Effector CD4-positive, alpha-beta T cell (primary cell): ENCODE measurements at regions not wholly inside any gene's neighbourhood (a gene's known extent, or its start where the extent isn't known, plus 50 kb on each side); places are given as distances from the start of the nearest gene placed in this dataset.
"Not testable (repeated sequence)": the region's sequence is repeated elsewhere in the genome, so short reads cannot be mapped to it uniquely, and the experiment has no call there.

Source experiments
- DNase-seq: peaks from one replicate; pipeline ENCODE4 v3.0.0-alpha.2; 2020

DNA sequence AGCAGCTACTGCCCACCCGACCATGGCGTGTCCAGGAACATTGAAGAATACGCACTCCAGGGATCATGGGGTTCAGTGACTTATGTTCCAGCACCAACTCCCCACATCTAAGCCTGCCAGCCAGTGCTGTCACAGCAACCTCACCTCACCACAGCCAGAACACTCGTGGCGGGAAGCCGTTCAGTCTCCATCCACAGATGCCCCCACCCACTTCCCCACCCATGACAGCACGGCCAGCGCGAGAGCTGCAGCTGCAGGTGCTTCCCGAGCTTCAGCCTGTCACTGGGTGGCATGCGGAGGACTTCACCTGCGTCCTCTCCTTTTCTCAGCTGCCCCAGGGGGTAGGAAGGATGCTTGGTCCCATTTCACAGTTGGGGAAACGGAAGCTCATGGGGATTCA, 50.3 kb downstream of the RBFOX3 start:
- no peak for DNase-seq

DNA sequence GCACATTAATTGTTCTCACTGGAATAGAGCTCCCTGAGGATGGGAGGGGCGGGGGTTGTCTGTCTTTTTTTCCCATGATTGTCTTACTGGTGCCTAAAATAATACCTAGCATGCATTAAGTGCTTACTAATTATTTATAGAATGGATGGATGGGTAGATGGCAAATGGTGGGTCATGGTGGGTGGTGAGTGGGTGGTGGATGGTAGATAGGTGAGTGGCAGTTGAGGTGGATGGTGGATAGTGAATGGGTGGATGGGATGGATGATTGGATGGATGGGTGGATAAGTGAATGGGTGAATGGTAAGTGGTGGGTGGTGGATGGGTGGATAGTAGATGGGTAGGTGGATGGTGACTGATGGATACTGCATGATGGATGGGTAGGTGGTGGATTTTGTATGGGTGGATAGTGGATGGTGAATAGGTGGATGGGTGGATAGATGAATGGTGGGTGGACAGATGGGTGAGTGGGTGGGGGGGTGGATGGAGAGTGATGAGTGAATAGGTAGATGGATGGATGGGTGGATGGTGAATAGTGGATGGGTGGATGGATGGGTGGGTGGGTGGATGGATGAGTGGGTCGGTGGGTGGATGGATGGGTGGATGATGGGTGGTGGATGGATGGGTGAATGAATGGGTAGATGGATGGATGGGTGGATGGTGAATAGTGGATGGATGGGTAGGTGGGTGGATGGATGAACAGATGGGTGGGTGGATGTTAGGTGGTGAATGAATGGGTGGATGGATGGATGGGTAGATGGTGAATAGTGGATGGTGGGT, 51.6 kb downstream of the RBFOX3 start:
- no peak for DNase-seq

DNA sequence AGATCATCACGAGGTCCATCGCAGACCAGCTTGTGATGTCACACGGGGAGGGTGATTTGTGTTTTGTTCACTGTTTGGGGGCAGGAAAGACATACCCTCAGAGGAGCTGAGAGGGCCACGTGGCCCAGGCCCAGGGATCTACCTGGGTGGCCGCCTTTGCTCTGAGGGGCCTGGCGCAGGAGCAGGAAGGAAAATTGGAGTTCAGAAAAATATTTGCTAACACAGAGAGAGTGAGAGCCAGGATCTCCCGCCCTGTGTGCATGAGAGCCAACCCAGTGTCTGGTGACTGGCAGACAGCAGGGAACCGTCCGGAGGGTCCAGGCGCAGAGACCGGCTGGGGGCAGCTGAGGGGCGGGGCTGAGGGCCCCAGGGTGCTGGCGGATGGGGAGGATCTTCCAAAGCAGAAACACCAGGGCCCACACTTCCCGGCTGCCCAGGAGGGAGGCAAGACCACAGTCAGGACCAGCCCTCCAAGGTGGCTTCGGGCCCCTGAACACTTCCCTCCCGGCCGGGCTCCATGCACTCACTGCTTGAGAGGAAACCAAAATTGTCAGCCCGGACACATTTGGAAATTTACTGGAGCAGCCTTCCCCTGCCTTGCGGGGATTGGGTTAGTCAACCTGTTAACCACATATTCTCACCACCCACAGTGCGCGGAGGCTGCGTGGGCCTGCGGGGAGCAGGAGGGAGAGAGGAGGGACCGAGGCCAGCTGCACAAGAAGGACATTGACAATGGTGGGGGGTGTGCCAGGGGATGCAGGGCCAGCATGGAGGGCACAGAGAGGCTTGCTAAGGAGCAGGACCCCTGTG, 52.6 kb downstream of the RBFOX3 start:
- no peak for DNase-seq

DNA sequence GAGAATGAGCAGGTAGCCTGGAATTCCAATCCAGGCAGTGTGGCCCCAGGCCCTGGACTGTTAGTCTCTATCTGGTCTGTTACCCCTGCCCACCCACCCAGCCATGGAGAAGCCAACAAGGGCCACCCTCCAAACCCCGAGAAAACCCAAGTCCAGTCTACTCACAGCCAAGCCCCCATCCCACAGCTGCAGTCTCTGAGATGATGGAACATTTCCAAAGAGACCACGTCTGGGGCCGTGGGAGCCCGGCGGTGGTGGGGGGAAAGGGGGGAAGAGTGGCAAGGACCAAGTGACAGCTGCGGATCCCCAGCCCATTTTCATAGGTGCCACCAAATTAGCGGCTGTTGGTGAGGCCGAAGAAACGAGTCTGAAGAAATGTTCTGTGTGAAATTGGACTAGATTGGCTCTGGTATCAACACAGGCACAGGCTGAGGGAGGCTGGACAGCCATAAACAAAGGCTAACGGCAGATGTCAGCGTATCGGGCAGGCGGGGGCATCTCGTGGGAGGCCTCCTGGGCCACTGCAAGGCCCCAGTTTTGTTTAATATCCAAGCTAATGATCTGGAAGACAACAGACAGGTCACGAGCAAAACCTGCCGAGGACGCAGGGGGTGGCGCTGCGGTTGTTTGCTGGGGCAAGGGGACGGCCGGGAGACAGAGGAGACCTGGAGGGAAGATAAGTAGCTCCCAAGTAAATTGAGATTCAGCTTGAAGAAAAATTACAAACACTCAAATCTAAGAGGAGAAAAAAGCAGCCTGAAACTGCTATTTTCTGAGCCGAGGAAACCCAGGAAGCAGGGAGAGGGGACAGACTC, 53.4 kb downstream of the RBFOX3 start:
- no peak for DNase-seq

DNA sequence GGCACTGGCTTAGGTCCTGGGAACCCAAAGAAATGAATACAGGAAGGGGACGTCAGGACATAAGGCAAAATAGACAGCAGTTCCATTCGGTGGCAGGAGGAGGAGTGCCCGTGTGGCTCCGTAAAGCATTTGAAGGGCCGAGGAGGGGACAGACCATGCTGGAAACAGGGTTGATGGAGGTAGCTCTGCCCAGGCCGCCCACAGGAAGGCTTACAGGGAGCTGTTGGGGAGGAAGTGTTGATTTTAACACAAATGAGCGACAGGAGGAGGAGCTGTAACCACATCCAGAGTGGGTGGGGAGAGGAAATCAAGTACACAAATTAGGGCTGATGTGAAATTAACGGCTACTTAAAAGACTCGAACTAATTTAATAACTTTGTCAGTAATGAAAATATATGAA, 54.6 kb downstream of the RBFOX3 start:
- DNase-seq = no peak

DNA sequence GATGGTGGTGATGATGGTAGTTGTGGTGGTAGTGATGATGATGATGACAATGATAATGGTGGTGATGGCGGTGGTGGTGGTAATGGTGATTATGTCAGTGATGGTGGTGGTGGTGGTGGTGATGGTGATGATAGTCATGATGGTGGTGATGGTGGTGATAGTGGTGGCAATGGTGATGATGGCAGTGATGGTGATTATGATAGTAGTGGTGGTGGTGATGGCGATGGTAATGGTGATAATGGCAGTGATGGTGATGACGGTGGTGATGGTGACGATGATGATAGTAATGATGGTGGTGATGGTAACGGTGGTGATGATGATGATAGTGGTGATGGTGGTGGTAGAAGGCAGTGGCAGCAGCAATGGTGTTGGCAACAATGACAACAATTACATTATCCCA, 55.3 kb downstream of the RBFOX3 start:
- DNase-seq = no peak

DNA sequence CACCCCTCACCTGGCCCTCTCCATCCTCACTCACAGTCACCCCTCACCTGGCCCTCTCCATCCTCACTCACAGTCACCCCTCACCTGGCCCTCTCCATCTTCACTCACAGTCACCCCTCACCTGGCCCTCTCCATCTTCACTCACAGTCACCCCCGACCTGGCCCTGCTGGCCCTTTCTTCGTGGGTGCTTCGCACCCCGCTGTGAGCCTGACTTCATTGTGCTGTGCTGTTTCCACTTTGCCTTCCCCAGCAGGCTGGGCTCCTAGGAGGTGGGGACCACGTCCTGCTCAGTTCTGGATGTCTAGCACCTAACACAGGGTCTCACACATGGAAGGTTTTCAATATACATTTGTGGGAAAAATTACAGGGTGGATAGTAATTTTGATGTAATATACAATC, 56.5 kb downstream of the RBFOX3 start:
- not testable (repeated sequence) for DNase-seq

DNA sequence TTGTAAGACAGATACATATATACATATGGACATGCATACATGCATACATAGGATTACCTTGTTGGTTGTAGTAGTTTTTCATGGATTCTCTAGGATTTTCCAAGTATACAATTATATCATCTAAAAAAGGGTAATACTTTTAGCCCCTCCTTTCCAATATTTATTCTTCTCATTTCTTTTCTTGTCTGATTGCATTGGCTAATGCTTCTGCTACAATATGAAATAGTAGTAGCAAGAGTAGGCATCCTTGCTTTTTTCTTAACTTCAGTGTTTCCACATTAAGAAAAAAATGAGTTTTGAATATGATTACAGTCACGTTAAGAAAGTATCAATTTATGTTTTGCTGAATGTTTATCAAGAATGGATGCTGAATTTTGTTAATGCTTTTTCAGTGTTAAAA, 58.0 kb downstream of the RBFOX3 start:
- DNase-seq = no peak

DNA sequence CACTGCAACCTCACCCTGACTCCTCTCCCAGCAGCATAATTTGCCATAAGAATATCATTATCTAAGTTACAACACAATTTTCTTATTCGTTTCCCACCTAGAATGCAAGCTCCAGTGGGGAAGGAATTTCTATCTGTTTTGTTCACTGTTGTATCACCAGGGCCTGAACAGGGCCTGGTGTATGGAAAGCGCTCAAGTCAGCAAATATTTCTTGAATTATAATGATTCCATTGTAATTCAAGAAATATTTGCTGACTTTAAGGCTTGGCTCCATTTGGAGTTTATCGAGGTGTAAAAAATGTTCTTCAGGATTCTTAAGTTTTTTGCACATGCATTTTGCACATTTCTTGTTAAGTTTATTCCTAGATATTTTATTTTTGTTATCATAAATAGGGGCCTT, 58.4 kb downstream of the RBFOX3 start:
- no peak for DNase-seq

DNA sequence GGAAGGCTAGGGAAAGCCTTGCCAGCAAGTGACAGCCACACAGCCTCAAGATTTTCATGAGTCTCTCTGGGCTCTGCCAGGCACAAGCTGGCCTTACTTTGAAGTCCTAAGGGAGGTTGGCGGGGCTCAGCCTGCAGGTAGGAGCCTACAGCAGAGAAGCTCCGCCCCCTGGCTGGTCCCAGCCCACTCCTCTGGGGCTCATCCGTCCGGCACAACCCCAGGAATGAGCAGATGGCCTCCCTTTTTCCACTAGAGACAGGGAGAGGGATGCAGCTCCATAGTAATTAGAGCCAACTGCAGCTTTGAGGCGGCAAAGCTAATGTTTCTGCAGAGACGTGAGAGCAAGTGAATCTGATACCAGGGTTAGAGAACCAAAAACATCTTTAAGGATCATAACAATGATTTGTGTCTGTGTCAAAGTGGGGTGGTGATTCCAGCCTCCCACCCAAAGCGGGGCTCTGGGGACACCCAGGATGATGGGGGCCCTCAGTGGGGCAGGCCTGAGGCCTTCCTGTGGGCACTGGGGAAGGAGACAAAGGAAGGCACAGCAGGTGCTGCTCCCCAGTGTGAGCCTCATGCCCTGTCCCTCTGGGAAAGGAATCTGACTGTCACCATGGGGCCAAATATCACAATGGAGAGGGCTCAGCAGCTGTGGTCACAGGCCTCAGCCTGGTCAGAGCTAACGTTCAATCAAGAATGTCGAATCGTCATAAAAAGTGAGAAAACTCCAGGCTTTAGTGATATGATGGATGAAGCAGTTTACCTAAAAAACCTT, 61.5 kb downstream of the RBFOX3 start:
- no peak for DNase-seq

DNA sequence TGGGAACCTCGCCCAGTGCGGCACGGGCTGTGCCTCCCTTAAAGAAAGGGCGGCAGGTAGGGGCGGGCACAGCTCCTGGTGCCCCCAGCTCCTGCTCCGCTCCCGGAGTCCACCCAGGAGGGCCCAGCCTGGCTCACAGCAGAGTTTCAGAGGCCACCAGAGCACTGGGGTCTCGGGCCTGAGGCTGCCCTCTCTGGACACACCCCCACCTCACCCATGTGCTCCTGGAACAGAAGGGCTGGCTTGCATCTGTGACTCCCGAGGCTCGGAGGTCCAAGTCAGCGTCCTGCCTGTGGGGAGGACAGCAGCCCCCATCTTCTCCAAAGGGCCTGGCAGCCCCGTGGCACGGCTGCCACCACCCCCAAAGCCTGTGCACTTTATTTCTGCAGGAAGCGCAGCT, 62.7 kb downstream of the RBFOX3 start:
- DNase-seq = no peak

DNA sequence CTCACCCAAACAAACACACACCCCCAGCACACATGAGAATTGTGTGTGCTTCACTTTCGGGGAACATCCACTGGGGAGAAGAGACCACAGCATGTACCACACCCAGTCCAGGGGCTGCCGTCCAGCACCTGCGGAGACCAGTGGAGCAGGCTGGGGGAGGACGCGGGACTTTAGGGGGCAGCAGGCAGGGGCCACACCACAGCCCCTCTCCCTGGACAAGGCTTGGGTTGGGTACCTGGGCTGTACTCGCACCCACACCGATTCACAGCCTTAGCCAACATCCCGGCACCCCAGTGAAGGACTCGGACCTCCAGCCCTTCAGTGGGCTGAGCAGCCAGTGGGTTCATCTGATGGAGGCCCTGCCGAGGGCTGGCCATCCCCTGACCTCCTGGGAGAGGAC, 63.3 kb downstream of the RBFOX3 start:
- no peak for DNase-seq

DNA sequence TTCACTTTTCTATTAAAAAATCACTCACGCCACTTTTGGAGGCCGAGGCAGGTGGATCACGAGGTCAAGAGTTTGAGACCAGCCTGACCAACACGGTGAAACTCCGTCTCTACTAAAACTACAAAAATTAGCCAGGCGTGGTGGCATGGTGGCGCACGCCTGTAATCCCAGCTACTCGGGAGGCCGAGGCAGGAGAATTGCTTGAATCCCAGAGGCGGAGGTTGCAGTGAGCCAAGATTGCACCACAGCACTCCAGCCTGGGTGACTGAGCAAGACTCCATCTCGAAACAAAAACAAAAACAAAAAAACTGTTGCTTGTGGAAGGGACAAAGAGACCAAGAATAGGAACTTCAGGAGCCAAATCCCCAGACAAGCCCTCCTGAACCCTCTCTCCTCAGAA, 63.7 kb downstream of the RBFOX3 start:
- not testable (repeated sequence) for DNase-seq

DNA sequence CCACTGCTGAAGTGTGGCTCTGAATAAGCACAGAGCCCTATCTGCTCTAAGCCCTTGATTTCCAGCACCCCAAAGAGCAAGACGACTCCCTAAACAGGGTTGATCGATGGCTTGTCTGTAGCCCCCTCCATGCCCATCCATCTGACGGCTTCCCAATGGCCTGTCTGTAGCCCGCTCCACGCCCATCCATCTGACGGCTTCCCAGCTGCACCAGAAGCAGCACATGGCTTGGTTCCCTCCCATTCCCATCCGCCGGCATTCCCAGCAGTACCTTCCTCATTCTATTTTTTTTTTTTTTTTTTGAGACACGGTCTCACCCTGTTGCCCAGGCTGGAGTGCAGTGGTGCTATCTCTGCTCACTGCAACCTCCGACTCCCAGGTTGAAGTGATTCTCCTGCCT, 64.5 kb downstream of the RBFOX3 start:
- DNase-seq = no peak

DNA sequence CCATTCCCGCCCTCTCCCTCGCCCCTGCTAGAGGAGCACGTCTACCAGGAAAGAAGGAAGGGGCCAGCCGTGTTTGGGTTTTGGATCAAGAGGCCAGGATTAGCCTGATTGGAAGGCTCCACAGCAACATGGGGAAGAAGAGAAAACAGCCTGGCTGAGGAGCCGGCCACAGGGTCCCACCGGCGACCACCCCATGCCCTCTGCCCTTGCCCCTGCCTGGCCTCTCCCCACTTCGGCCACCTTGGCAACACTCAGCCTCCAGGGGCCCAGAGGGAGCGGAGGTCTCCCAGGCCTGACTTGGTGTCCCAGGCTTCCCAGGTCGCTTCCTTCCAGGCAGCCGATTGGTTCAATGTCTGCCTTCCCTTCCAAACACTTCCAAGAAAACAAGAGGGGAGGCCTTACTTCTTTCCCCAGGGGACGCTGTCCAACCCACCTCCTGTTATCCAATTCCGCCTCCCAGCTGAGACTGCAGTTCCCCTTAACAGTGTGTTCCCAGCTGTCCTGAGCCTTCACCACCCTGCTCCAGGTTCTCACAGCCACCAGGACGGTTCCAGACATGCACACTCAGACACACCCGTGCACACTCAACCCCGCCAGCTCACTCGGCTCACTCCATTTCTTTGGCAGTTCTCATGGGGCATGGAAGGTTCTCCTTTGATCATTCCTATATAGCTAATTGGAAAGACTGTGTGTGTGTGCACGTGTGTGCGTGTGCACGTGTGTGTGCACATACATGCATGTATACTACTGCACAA, 65.4 kb downstream of the RBFOX3 start:
- DNase-seq = no peak

DNA sequence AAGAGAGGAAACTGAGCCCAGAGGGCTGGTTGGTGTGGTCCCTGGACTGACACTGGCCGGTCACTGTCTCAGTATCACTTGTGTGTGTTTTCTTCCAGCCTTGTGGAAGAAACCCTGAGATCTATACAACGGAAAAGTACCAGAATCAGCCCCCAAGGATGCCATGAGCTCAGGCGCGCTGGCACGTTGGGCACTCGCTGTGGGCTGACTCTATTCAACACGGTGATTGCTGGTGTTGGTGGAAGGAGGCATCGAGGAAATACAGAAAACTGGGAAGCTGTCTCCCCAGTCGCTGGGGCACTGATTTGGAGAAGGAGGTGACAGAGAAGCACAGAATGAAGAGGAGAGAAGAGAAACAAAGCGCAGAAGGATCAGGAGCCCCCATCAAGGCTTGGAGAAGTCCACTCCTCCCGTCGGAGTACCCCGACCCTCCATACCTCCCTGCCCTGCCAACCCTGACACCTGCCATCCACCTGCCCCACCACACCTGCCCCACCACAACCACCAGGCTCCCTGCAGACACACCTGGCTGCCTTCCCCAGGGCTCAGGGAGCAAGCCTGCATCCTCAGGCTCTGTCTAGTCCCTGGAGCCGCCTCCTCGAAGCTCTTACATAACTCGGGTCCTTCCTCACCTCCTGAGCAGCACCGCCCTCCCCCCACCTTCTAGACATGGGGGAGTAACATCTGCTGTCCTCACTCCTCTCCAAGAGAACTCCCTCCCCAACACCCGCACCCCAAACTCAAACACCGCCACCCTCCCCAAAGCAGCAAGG, 66.5 kb downstream of the RBFOX3 start:
- DNase-seq = no peak

DNA sequence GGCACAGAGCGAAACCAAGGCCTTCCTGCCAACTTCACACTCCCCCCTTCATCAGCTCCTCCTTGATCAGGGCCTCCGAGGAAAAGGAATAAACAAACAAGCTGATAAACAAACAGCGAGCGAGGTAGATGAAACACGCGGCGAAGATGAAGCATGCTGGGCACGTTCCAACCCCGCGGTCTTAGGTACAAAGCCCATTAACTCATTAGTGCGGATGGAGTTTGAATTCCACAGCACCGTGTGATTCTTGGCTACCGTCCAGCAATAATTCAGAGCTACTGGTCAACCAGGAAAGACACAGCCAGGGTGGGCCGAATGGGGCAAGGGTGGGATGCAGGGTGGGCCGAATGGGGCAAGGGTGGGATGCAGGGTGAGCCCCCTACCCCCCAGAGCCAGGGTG, 67.3 kb downstream of the RBFOX3 start:
- no peak for DNase-seq

DNA sequence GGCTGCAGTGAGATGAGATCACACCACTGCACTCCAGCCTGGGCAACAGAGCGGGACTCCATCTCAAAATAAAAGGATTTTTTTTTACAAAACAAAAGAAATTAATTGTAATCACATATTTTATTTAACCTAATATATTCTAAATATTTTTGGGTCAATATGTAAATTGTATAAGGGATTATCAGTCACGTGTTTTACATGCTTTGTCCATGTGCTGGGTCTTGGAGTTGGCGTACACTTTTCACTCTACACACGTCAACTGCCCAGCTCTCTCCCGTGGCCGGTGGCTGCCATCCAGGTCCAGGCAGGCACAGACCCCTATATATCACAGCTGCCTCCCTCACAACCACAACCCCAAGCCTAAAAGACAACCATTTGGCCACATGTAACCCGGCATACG, 68.1 kb downstream of the RBFOX3 start:
- no peak for DNase-seq

DNA sequence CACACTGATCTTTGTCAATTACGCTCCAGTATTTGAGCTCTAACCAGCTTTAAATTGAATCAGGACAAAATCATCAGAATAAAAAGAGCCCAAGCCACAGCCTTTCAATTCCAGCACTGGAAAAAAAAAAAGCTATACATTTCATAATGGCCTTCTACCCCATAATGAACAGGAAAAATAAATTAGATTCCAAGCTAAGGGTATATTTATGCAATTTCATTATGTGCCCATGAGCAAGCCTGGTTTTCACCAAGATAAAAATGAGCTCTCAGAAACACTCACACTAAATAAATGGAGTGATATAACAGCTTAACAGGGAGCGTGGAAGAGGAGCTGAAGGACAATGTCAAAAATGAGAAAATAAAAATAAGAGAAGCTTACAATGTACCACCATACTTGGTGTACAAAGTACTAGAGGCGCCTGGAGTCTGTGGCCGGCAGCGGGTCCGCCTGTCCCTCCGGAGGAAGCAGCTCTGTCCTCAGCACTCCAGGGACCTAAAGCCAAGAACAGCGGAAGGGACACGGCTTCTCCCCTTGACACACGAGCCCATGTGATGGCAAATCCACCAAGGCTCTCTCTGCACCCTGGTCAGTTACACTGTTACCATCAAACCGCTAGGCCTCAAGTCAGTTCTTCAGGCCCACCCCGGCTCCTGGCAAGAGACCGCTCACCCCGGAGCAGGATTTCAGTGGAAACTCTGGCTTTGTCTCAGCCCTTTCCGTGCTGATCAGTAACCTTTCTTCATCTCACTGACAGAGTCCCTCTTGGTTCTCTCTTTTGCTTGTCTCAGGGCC, 69.6 kb downstream of the RBFOX3 start:
- DNase-seq = no peak
